HG02943 (cell line): ENCODE measurements at regions not wholly inside any gene's neighbourhood (a gene's known extent, or its start where the extent isn't known, plus 50 kb on each side); places are given as distances from the start of the nearest gene placed in this dataset.
A peak's percentile ranks its signal among the peaks of the same experiment; 100 is the strongest.
"Not testable (repeated sequence)": the region's sequence is repeated elsewhere in the genome, so short reads cannot be mapped to it uniquely, and the experiment has no call there.

Experiments used
- ATAC-seq: cut with Tn5 transposase; IDR thresholded peaks from one replicate; pipeline ENCODE4 v1.9.1; 2021; ENCODE audit warnings: mild to moderate bottlenecking, low read depth, moderate library complexity; ENCODE audit not compliant: unreplicated experiment

DNA sequence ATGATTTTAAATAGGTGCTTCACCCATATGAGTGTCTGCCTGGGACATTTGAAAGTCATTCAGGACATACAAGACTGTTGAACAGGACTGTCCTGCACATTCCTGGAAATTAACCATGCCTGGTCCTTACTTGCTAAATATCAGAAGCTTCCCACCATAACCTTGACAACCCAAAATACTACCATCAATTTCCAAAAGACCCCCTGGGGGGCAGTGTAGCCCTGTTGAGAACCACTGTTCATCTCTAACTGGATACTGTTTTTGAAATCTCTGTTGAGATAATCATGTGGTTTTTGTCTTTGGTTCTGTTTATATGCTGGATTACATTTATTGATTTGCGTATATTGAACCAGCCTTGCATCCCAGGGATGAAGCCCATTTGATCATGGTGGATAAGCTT lies 123.8 kb upstream of the ARHGEF26 start:
- not testable (repeated sequence) for ATAC-seq

DNA sequence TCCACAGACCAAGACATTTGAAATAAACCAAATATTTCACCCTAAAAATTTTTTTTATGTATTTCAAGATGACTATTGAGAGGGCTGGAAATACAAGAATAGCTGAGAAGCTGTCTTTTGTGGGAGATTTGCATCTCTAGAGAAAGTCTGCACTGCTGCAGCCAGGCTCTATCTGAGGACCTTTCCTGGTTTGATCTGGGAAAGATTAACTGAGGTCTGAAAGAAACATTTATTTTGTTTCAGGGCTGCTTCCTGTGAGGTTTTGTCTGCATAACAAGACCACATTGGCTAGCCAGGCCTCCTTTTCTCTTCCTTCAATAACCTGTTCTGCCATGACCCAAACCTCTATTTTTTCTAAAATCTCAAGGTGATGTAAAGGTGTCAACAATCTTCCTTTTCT lies 117.5 kb upstream of the ARHGEF26 start:
- no peak for ATAC-seq

DNA sequence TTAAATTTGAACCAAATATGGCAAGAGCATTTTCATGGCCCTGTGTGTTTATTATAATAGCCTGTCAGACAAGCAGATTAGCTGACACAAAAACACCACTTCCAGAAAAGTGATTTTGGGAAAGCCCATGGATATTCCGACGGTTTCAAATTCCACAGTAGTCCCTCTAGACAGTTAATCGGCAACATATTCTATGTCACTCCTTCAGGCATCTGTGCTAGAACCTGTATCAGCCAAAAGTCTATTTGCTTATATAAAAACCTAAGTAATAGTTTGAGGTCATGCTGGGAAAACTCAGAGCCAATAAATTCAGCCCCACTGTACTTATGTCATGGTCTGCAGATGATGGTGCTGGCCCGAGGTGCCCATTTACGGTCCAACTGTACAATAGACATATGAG lies 110.2 kb upstream of the ARHGEF26 start:
- no peak for ATAC-seq

DNA sequence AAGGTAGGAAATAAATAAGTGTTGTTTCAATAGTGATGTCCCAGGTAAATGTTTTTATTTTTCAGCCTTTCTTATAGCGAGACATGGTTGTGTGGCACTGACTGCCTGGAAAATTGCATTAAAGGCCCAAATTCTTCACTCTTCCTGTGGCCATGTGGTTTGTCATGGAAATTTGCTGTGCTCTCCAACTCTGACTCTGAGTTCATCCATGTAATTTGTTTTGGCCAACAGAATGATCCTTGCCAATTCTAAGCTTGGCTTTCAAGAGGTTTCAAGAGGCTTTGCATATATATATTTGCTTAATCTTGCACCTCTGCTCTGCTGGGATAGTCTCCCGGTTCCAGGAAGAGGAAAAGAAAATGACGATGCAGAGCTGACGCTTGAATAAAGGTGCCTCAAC lies 107.5 kb upstream of the ARHGEF26 start:
- ATAC-seq = no peak

DNA sequence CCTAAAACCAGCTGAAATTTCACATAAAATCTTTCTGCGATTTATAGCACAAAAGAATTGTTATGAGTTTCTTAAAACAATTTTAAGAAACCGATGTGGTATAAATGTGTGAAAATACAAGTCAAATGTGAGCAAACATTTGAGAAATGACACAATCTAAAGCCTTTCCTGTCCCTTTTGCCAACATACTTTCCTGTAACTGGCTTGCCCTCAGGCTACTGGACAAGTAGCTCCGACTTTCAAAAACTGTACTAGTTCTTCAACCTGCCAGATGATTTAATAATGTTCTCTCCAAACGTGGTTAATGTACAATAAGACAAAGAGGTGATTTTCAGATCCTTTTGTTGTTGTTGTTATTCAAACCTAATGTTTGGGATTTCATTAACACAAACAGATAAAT lies 105.9 kb upstream of the ARHGEF26 start:
- ATAC-seq = no peak

DNA sequence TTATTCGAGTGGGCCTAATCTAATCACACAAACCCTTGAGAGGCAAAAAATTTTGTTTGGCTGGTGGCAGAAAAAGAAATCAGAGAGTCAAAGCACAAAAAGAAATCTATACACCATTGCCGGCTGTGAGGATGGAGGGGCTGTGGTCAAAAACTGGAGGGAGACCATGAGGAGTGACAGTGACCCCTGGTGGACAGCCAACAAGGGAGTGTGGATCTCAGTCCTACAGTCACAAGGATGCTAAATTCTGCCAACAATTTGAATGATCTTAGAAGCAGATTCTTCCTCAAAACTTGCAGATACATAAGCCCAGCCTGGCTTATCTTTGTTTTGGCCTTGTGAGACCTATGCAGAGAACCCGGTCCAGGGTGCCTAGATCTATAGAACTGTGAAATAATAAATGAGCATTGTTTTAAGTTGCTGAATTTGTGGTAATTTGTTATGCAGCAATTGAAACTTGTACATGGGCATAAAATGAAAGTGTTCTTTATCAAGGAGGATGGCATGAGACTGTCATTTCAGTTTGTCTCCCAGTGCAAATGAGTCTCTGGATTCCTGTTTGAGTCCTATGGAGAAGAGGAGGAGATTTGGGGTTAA lies 103.0 kb upstream of the ARHGEF26 start:
- peak; percentile 89 for ATAC-seq

DNA sequence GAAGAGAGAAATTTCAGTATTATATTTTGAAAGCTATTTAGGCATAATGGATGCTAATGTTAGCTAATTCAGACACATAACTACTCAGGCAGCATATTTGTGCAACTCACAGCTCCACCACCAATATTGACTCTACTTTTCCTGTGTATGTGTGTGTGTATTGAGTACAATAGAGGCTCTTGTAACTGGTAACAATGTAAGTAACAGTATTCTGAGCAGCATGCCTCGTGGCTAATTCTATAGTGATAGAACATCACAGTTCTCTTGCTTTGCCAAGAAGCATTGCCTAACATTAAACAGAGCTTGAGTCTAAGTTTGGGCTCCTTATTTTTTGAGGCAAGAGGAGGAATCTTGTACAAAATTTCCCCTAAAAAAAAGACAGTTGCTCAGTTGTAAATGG lies 98.6 kb upstream of the ARHGEF26 start:
- no peak for ATAC-seq

DNA sequence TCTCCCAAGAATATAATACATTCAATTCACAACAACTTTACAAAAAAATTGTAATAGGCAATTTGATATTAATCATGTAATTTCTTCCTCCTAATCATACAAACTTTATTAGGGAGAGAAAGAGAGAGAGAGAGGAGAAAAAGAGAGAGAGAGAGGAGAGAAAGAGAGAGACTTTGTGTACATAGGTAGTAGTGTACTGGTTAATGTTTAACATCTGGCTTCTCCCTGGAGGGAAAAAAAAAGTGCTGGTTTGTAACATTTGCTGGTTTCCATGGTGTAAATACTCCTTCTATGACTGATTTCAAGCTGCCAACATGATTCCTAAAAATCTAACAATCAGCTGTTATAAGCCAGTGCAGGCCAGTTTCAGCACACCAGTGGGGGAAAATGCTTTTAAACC lies 98.0 kb upstream of the ARHGEF26 start:
- ATAC-seq = no peak

DNA sequence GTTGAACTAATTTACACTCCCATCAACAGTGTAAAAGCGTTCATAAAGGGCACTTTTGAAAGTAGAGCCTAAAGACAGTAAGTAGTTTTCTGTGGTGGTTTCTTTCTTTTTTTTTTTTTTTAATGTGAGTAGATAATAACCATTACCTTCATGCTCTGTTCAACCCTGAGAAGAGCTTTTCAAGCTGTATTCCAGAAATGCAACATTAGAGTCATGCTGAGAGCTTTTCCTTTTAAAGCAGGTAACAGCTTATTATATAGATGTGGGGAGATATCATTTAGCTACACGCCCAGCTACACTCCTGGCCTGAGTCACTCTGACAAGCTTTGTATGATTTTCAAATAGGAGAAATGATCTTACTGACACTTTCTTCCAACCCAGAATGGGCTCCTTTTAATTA lies 96.2 kb upstream of the ARHGEF26 start:
- ATAC-seq = no peak

DNA sequence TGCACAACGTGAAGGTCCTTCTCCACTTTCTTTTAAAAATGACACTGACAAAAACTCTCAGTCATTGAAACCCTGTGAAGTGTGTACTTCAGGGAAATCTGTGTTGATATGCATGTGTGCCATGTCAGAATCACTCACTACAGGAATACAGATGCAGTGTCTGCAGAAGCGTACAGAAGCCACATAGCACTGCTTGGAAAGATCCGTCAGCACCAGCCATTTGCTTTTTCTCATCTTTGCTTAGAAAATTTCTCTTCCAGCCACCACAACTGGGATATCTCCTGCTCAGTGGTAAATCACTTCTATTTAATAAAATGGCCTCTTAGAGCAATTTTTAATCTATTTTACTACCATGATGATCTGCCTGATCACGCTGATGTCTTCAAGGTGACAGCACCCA lies 91.3 kb upstream of the ARHGEF26 start:
- no peak for ATAC-seq

DNA sequence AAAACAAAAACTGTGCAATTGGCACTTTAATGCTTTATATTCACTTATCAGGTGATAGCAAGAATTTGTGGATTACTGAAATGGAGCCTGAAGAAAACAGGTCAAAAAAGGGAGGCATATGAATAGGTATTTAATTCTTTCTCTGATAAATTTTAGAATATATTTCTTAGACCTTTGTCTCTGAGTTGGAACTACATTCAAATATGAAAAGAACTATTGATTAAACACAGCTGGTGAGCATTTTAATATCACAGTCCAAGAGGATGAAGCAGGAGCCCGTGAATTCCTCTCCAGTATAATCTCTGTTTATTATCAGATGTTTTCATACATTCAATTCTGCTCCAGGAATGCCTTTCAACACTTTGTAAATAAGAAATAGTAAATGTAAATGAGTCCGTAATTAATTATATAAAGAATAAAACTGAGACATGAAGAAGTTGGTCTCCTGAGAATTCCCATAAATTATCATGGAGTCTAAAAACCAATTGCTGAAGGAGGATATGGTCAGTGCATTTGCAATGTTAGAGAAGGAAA lies 86.3 kb upstream of the ARHGEF26 start:
- ATAC-seq = no peak

DNA sequence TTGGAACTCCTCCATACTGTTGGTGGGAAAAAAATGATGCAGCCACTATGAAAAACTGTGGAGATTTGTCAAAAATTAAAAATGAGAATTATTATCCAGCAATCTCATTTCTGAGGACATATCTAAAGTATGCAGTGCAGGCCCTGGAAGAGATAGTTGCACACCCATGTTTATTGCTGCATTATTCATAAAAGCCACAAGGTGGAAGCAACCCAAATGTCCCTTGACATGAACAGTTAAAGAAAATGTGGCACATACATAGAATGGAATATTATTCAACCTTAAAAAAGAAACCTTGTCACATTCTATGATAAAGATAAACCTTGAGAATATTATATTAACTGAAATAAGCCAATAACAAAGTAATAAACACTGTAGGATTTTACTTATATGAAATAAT lies 80.9 kb upstream of the ARHGEF26 start:
- peak; percentile 59 for ATAC-seq

DNA sequence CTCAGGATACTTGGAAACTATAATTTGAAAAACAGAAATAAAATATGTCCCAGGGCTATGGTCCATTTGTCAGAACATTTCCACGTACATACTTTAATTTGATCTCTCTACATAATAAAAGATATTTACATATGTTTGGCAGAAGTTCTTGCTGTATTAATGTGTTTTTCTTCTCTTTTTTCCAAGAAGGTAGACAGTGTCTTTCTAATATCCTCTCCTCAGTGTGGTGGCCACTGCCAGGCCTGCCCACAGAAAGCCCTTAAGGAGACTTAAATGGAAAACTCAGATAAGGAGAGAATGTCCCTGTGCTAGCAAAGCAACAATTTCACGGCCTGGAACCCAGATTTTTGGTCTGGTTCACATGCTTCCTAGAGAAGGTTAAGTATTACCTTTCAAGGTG lies 76.5 kb upstream of the ARHGEF26 start:
- ATAC-seq = no peak

DNA sequence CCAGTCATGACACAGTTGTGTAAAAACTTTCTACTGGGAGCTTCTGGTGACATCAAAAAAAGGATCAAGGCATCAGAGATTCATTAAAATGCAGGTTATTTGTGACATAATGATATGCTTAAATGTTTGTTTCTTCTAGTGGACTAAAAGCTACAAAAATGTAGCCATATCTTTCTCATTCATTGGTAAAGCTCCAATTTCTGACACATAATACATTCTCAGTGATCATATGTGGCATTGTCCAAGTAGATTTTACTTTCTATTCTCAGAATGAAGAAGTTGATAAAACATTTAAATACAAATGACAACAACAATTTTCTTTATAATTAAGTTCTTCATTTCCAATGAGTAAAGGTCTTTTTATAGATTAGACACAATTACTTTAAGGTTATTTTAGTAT lies 71.0 kb upstream of the ARHGEF26 start:
- no peak for ATAC-seq

DNA sequence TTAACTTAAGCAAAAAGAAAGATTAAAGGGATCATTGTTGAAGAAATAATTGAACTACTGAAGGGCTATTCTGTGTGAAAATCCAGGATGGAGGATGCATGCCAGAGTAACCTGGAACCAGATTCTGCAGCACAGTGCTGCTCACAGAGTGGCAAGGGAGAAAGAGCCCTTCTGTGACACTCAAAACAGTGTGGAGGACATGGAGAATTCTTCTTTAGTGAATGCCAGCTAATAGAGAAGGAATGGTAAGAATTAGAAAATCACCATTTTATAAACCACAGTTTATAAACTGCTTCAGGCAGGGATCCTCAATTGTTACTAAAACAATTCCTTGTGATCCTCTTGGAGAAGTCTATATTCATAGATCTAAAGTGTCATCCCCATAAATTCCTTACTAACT lies 70.4 kb upstream of the ARHGEF26 start:
- no peak for ATAC-seq

DNA sequence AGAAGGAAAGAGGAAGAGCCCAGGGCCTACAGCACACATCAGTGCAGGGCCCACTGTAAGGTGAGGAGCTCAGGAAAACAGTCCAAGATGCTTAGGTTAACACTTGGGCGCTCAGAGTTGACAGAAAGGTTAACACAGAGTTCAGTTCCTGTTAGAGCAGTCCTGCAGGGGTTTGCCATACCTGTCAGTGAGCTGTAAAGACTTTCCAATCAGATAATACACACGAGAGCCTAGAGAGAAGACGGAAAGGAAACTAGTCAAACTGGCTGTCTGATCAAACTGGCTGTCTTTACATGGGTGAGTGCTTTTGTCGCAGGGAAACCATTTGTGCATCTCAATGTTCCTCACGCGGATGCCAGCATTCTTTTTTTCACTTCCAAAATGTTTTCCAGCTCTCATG lies 61.4 kb upstream of the ARHGEF26 start:
- ATAC-seq = no peak

DNA sequence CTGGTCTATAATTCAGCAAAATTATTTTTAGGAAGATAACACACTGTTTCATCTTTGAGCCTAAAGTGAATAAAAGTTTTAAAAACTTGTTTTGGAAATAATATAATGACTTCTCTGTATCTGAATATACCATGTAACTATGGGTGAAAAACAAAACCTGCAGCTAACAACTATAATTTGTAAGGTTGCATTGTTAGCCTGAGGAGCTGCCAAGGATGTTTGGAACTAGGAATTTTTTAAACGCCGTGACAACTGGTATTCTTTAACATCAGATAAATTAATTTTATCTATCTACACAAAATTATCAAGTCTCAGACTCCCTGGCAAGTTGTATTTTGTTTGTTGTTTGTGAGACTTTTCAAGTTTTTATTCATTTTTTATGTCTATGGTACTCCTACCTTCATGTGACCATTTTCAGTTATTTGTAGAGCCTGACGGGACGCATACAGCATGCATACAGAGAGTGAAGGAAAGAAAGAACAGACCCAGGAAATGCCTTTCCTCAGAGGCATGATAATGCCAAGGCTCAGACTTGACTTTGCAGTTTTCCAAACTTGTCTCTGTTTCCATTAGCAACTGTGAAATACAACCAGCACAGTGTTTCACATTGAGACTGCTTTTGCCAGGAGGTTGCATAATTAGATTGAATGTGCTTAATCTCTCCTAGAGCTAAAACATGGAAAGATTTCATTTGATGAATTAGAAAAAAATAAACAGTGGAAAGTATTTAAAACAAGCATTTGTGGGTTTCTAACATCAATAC lies 60.8 kb upstream of the ARHGEF26 start:
- no peak for ATAC-seq

DNA sequence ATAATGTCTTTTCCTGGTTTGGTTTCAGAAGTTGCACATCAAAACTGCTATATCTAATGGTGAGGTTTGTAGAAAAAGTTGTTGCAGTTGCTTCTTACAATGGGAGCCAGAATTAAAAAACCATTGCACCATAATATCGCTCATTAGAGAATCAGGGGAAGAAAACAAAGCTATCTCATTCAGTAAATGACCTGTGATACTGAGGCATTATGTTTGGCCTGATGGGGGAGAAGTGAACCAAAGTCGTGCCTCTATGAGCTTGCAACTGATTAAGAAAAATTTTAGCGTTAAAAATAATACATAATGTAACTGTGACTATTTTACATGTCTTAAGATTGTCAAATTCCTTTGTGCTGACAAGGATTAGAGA lies 60.2 kb upstream of the ARHGEF26 start:
- ATAC-seq = no peak

DNA sequence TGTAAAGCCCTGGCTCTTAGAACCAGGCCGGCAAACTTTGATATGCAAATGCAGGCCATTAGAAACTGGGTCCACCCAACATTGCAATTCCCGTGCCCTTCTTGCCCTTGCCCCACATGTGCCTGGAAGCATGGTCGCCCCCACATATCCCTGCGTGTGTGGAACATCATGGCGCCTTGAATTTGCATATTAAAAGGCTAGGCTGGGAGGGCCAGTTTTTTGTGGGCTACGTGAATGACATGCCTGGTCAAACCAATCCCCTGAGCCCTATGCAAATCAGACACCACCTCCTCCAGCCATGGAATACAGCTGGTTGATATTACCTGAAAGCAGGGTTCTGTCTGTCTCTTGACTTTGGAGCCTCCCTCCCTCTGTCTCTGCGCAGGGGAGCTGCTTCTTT lies 58.7 kb upstream of the ARHGEF26 start:
- no peak for ATAC-seq

DNA sequence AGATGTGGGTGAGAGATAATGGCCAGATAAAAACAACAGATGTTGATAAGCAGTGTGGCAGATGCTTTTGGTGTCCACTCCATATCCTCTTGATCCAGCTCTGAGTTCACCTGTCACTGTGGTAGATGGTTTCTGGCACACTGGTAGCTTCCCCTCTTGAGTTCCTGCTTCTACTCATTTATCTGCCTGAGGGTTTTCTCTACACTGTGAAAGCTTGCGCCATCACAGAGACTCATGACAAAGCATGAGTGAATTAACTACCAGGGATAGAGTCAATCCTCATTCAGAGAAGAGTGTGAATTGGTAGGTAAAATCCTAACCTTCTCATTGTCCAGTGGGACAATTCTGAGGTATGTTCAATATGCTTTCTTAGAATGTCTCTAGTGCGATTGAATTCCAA lies 50.0 kb upstream of the ARHGEF26 start:
- ATAC-seq = no peak
